B cell (primary cell): ENCODE measurements at regions not wholly inside any gene's neighbourhood (a gene's known extent, or its start where the extent isn't known, plus 50 kb on each side); places are given as distances from the start of the nearest gene placed in this dataset.

ENCODE experiments used
- ATAC-seq: fragments of 200-7000 bp; cut with Tn5 transposase; one replicate; pipeline ENCODE4 v1.10.0; 2021; ENCODE audit warnings: low read depth, mild to moderate bottlenecking, moderate number of reproducible peaks, moderate library complexity
- CTCF ChIA-PET: fragments of 350-600 bp; sonication (Branson Sonifier 250); formaldehyde crosslinking; loops from one replicate; lab custom pipeline; 2021; ENCODE audit warnings: antibody characterized with exemption, inconsistent platforms; lab: Charles Lee
- POLR2A ChIA-PET: fragments of 350-600 bp; sonication (Branson Sonifier 250); formaldehyde crosslinking; loops from one replicate; lab custom pipeline; 2021; ENCODE audit warnings: antibody characterized with exemption; lab: Charles Lee
- DNase-seq: peaks from one replicate; pipeline ENCODE4 v3.0.0; 2013
- H2AFZ ChIP-seq: 2 replicates; pipeline ENCODE4 v1.6.1; 2012; ENCODE audit warnings: mild to moderate bottlenecking, low read depth, low read length; ENCODE audit not compliant: insufficient read depth, poor library complexity, severe bottlenecking
- H3K27ac ChIP-seq, 2 donors: 1 replicate in 1 of 2; 2 replicates in 1 of 2; pipeline ENCODE4 v1.5.1; 2012 to 2013; ENCODE audit warnings: low read length in 2 of 2, mild to moderate bottlenecking in 2 of 2, moderate library complexity in 1 of 2
- H3K27me3 ChIP-seq, 4 experiments: fragments of 200-600 bp in 1 of 4; sonication (generic) in 1 of 4; replicated peaks in 1 of 4; 1 replicate in 2 of 4; 2 replicates in 2 of 4; pipeline versions ENCODE4 v1.6.1 to v1.7.0; 2013 to 2016; ENCODE audit warnings: low read length in 3 of 4, mild to moderate bottlenecking in 2 of 4, mixed read lengths in 1 of 4, moderate library complexity in 1 of 4; ENCODE audit not compliant: insufficient read depth in 4 of 4, control insufficient read depth in 3 of 4; ENCODE audit errors: control extremely low read depth in 1 of 4
- H3K36me3 ChIP-seq, 2 experiments: replicated peaks in 1 of 2; 1 replicate in 1 of 2; 2 replicates in 1 of 2; pipeline versions ENCODE4 v1.6.1 to v1.7.1; 2013; ENCODE audit warnings: low read length in 1 of 2; ENCODE audit not compliant: insufficient read depth in 2 of 2, control insufficient read depth in 1 of 2; ENCODE audit errors: control extremely low read depth in 1 of 2, extremely low read depth in 1 of 2
- H3K4me1 ChIP-seq, 2 donors: fragments of 200-600 bp in 1 of 2; sonication (generic) in 1 of 2; 1 replicate in 1 of 2; 2 replicates in 1 of 2; pipeline versions ENCODE4 v1.5.1 to v1.6.1; 2013 to 2017; ENCODE audit warnings: low read length in 2 of 2; ENCODE audit not compliant: control insufficient read depth in 2 of 2, insufficient read depth in 2 of 2
- H3K4me2 ChIP-seq: replicated peaks from 2 replicates; pipeline ENCODE3; 2012; ENCODE audit warnings: mild to moderate bottlenecking, low read depth, low read length; ENCODE audit not compliant: poor library complexity, severe bottlenecking
- H3K4me3 ChIP-seq, 5 experiments: fragments of 200-600 bp in 1 of 5; sonication (generic) in 1 of 5; 1 replicate in 3 of 5; 2 replicates in 2 of 5; pipeline versions ENCODE4 v1.5.1 to v1.7.0; 2011 to 2016; ENCODE audit warnings: low read length in 4 of 5, mild to moderate bottlenecking in 4 of 5, low read depth in 2 of 5, control low read depth in 1 of 5, moderate library complexity in 1 of 5; ENCODE audit not compliant: insufficient read depth in 1 of 5; ENCODE audit errors: control extremely low read depth in 1 of 5, extremely low read depth in 1 of 5
- H3K79me2 ChIP-seq: fragments of 200-600 bp; sonication (generic); one replicate; pipeline ENCODE4 v1.6.0; 2016; ENCODE audit warnings: low read length; ENCODE audit not compliant: control insufficient read depth, insufficient read depth
- H3K9ac ChIP-seq: fragments of 200-600 bp; sonication (generic); 2 replicates; pipeline ENCODE4 v1.6.1; 2017; ENCODE audit warnings: mild to moderate bottlenecking, low read length, moderate library complexity
- H3K9me3 ChIP-seq, 3 donors: one replicate each; pipeline versions ENCODE4 v1.6.1 to v1.7.1; 2013; ENCODE audit warnings: low read length in 2 of 3; ENCODE audit not compliant: control insufficient read depth in 2 of 3, insufficient read depth in 1 of 3; ENCODE audit errors: control extremely low read depth in 1 of 3
- H4K20me1 ChIP-seq: 2 replicates; pipeline ENCODE4 v1.6.0; 2012; ENCODE audit warnings: mild to moderate bottlenecking, low read length; ENCODE audit not compliant: insufficient read depth, control insufficient read depth, poor library complexity, severe bottlenecking
- H3K27ac Mint-ChIP-seq: one replicate; pipeline ENCODE4 v1.8.0; 2021; ENCODE audit warnings: mixed read lengths
- H3K27me3 Mint-ChIP-seq: one replicate; pipeline ENCODE4 v1.8.0; 2021; ENCODE audit warnings: mixed read lengths
- H3K4me1 Mint-ChIP-seq: one replicate; pipeline ENCODE4 v1.8.0; 2021; ENCODE audit warnings: mixed read lengths
- H3K4me3 Mint-ChIP-seq: one replicate; pipeline ENCODE4 v1.8.0; 2021; ENCODE audit warnings: mixed read lengths
- H3K9me3 Mint-ChIP-seq: one replicate; pipeline ENCODE4 v1.8.0; 2022; ENCODE audit warnings: mixed read lengths; ENCODE audit not compliant: insufficient read depth
- EZH2 ChIP-seq: IDR thresholded peaks from 2 replicates; pipeline ENCODE4 v1.6.1; 2012; ENCODE audit warnings: borderline replicate concordance, low read depth, mild to moderate bottlenecking, moderate library complexity, low read length; ENCODE audit not compliant: insufficient read depth, poor library complexity, severe bottlenecking
- WGBS: methylation state at CpG from one replicate; pipeline ENCODE4 v1.1.5; 2013; ENCODE audit warnings: missing lambda C conversion rate; ENCODE audit not compliant: insufficient coverage; 5-methylcytosine and 5-hydroxymethylcytosine counted together
- intact Hi-C: fragments of 100-400 bp; cut with micrococcal nuclease; formaldehyde crosslinking; loops from one replicate; pipeline ENCODE4 v1.10.0; 2022
- TF ChIP-seq, protein P1 (sequence below): fragments of 200-600 bp; IDR thresholded peaks from one replicate; pipeline ENCODE4 v1.8.0; 2022; ENCODE audit warnings: antibody characterized with exemption, mild to moderate bottlenecking

DNA sequence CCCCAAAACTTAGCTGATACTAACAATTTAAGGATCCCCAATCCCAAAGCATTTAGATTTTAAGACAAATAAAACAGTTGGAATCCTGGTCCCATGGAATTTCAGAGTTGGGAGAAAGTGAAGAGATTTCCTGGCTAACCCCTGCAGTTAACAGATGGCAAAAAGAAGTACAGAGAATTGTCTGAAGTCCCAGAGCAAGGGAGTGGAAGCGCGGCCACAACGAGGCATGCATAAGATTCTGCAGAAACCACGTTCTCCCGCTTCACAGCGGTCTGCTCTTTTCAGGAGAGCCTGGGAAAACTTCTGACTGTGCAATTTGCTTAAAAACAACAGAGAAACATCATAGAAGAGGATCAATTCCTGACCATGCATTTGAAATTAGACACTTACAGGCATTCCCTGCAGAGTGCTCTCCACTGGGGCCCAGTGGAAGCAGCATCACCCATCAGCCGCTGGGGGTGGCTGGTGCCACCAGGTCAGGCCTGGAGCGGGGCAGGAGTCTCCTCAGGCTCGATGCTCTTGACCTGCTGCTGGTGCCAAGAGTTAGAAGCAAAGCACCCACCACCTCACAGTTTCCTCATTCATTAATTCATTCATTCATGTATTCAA is 226.7 kb upstream of the POU3F1 start:
- Histone ChIP-seq H3K9me3 (peaks cover 0 to 7% (median under 1%) of the 10 kb centered on the region in 3 donors), H3K27ac (no peak overlapping the region), H4K20me1 (no peaks in the 10 kb centered on the region), H3K4me3 (no peak overlapping the region), H3K4me2 (no peak overlapping the region), H3K36me3 (no peaks in the 10 kb centered on the region), H2AFZ (no peak overlapping the region), H3K79me2 (no peaks in the 10 kb centered on the region), H3K4me1 (no peaks in the 10 kb centered on the region), H3K27me3 (peaks cover 0 to 23% (median 3%) of the 10 kb centered on the region in 4 experiments), H3K9ac (no peak overlapping the region)
- Mint-ChIP-seq H3K4me3 (no peak overlapping the region), H3K4me1 (no peaks in the 10 kb centered on the region), H3K27me3 (peaks cover 40% of the 10 kb centered on the region), H3K9me3 (peaks cover 4% of the 10 kb centered on the region), H3K27ac (no peak overlapping the region)
- POLR2A ChIA-PET = no interaction called here
- 82% methylated on average over 8 of the region's 9 CpGs for WGBS
- CTCF ChIA-PET = no interaction called here
- TF ChIP-seq EZH2 = no peak
- TF ChIP-seq, protein P1, sequence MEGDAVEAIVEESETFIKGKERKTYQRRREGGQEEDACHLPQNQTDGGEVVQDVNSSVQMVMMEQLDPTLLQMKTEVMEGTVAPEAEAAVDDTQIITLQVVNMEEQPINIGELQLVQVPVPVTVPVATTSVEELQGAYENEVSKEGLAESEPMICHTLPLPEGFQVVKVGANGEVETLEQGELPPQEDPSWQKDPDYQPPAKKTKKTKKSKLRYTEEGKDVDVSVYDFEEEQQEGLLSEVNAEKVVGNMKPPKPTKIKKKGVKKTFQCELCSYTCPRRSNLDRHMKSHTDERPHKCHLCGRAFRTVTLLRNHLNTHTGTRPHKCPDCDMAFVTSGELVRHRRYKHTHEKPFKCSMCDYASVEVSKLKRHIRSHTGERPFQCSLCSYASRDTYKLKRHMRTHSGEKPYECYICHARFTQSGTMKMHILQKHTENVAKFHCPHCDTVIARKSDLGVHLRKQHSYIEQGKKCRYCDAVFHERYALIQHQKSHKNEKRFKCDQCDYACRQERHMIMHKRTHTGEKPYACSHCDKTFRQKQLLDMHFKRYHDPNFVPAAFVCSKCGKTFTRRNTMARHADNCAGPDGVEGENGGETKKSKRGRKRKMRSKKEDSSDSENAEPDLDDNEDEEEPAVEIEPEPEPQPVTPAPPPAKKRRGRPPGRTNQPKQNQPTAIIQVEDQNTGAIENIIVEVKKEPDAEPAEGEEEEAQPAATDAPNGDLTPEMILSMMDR = no peak
- intact Hi-C loops = no loop called here
- no peak for ATAC-seq
- no peak for DNase-seq

DNA sequence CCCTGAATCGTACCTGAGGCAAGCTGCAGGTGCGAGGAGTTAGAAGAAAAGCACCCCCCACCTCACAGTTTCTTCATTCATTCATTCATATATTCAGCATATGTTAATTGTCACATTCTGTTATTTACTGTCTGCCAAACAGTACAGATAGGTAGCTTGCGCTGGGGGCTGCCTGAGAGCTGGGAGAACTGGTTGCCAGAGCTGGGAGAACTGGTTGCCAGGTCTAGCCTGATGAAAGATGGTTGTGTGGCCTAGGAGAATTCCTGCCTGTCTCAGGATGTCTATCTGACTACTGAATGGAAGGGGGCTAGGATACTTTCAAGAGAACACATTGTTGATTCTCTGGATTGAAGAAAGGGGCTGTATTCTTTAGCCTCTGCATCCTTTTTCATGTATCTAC is 225.9 kb upstream of the POU3F1 start:
- H2AFZ ChIP-seq = no peak overlapping the region
- intact Hi-C loops = no loop called here
- POLR2A ChIA-PET = no interaction called here
- H3K4me1 ChIP-seq = no peaks in the 10 kb centered on the region
- no peak overlapping the region for H3K4me2 ChIP-seq
- Mint-ChIP-seq H3K9me3 (peaks cover 4% of the 10 kb centered on the region), H3K4me3 (no peak overlapping the region), H3K27ac (no peak overlapping the region), H3K4me1 (no peaks in the 10 kb centered on the region), H3K27me3 (peaks cover 44% of the 10 kb centered on the region)
- H3K4me3 ChIP-seq = no peak overlapping the region
- no peak overlapping the region for H3K27ac ChIP-seq
- peaks cover 0 to 23% (median 3%) of the 10 kb centered on the region in 4 experiments for H3K27me3 ChIP-seq
- no peaks in the 10 kb centered on the region for H3K36me3 ChIP-seq
- 67% methylated on average over 1 of the region's 3 CpGs for WGBS
- no peak overlapping the region for H3K9ac ChIP-seq
- no peak for TF ChIP-seq EZH2
- TF ChIP-seq, protein P1 = no peak
- CTCF ChIA-PET = no interaction called here
- no peaks in the 10 kb centered on the region for H3K79me2 ChIP-seq
- ATAC-seq = no peak
- H4K20me1 ChIP-seq = no peaks in the 10 kb centered on the region
- peaks cover 0 to 4% (median 0%) of the 10 kb centered on the region in 3 donors for H3K9me3 ChIP-seq
- DNase-seq = no peak
